ENCODE measurements at regions not wholly inside any gene's neighbourhood (a gene's known extent, or its start where the extent isn't known, plus 50 kb on each side); places are given as distances from the start of the nearest gene placed in this dataset.

DNA sequence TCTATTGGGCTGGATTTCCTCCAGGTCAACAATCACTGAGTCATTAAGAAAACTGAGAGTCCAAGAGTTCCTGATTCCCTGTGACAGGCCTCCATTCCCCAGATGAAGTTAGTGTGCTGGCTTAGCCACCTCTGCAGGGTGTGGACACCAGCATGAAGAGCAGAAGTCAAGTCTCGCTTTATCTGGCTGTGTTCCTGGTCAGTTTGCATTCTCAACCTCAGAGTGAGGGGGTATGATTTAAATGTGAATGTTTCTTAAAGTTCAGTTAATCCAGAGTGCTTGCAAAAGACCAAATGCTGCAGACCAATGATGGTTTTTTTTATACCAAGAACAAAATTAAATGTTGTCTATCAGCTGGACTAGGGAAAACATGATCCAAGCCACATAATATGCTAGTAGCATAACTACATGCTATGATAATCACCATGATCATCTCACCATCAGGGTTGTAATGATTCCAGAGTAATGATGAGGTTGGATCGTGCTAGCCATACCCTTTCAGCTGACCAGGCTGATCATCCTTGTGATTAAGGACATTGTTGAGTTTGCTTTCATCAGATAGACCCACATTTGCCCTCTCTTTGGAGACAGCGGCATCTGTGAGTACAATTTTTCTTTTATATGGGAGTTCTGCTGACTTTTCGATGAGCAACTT lies 145.8 kb upstream of the ARHGAP20 start:
- TF ChIP-seq POLR2A (IDR thresholded peaks at IDR 0.05), result no peak
- TF ChIP-seq, protein P1, sequence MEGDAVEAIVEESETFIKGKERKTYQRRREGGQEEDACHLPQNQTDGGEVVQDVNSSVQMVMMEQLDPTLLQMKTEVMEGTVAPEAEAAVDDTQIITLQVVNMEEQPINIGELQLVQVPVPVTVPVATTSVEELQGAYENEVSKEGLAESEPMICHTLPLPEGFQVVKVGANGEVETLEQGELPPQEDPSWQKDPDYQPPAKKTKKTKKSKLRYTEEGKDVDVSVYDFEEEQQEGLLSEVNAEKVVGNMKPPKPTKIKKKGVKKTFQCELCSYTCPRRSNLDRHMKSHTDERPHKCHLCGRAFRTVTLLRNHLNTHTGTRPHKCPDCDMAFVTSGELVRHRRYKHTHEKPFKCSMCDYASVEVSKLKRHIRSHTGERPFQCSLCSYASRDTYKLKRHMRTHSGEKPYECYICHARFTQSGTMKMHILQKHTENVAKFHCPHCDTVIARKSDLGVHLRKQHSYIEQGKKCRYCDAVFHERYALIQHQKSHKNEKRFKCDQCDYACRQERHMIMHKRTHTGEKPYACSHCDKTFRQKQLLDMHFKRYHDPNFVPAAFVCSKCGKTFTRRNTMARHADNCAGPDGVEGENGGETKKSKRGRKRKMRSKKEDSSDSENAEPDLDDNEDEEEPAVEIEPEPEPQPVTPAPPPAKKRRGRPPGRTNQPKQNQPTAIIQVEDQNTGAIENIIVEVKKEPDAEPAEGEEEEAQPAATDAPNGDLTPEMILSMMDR (IDR thresholded peaks at IDR 0.05), result no peak
